ENCODE measurements at regions not wholly inside any gene's neighbourhood (a gene's known extent, or its start where the extent isn't known, plus 50 kb on each side); places are given as distances from the start of the nearest gene placed in this dataset.

DNA sequence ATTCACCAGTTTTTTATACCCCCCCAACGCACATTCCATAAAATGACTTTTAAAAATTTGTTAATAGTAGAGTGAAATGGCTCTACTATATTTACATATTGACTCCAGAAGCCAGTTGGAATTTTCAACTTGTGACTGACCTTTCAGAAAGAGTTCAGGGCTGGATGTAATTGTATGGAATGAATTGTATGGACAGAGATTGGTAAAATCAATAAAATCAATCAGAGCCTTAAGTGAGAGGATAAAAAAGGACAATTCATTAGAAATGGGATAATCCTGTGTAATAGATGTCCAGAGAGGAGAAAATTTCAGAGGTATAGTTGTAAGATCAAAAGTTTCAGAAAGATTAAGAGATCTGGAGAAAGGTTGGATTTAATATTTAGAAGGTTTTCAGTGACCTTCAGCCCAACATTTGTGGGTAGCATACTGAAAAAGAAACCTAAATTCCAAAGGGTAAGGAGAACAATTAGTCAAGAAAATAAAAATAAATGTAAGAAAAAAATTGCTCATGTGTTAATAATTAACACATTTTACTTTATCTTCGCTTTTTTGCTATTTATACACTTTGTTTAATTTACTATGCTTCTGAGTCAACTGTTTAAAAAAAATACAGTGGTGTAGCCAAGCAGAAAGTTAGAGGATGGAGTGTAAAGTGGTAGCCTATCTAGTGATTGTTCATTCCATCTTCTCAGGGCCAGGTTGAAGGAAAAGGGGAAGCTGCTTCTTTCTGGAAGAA lies 385.4 kb upstream of the TMEFF2 start:
- POLR2A ChIA-PET (ENCODE audit: partially characterized antibody), result no interaction called here
- Histone ChIP-seq H3K14ac (ENCODE audit: insufficient read length) (no peak overlapping the region), H3K79me2 (ENCODE audit: control insufficient read depth in 1 of 2, insufficient read depth in 2 of 2, low read length in 2 of 2) (no peaks in the 10 kb centered on the region), H2AFZ (ENCODE audit: low read length) (no peak overlapping the region), H3K27me3 (replicated peaks in 1 of 4; ENCODE audit: control insufficient read depth in 3 of 4, extremely low read depth in 1 of 4, insufficient read depth in 3 of 4, low read length in 3 of 4) (no peaks in the 10 kb centered on the region), H3K4me3 (ENCODE audit: extremely low read depth in 1 of 4, insufficient read depth in 2 of 4, low read depth in 3 of 4, low read length in 4 of 4) (no peak overlapping the region), H3K4ac (replicated peaks; ENCODE audit: insufficient read length, low read depth, low read length) (no peak overlapping the region), H3K23ac (ENCODE audit: insufficient read length) (no peak overlapping the region), H3K4me2 (ENCODE audit: insufficient read depth in 1 of 2, low read depth in 2 of 2, low read length in 2 of 2) (no peak overlapping the region), H2BK12ac (ENCODE audit: low read depth, low read length) (no peak overlapping the region), H2BK120ac (replicated peaks; ENCODE audit: low read depth, low read length) (no peak overlapping the region), H4K91ac (replicated peaks; ENCODE audit: insufficient read length, low read length) (no peak overlapping the region), H4K5ac (ENCODE audit: insufficient read length, low read depth, low read length) (no peak overlapping the region), H3K9me3 (ENCODE audit: insufficient read depth in 2 of 2, low read depth in 1 of 2, low read length in 1 of 2) (no peaks in the 10 kb centered on the region), H3K56ac (replicated peaks; ENCODE audit: insufficient read length, low read depth, low read length) (no peak overlapping the region), H3K79me1 (ENCODE audit: low read depth, low read length) (no peaks in the 10 kb centered on the region), H2BK5ac (ENCODE audit: low read depth, low read length) (no peak overlapping the region), H3K23me2 (ENCODE audit: low read depth, low read length) (no peaks in the 10 kb centered on the region), H2AK5ac (ENCODE audit: low read depth, low read length) (no peak overlapping the region), H4K8ac (ENCODE audit: extremely low read depth, insufficient read depth, low read length) (no peak overlapping the region), H3K36me3 (ENCODE audit: control insufficient read depth in 2 of 4, insufficient read depth in 4 of 4, low read length in 3 of 4) (no peaks in the 10 kb centered on the region), H3K27ac (ENCODE audit: low read depth, low read length) (no peak overlapping the region), H3K9ac (replicated peaks in 1 of 4; ENCODE audit: extremely low read depth in 1 of 4, low read depth in 3 of 4, low read length in 3 of 4) (no peak overlapping the region), H3K18ac (ENCODE audit: extremely low read depth, low read length) (no peak overlapping the region), H3K4me1 (replicated peaks in 1 of 4; ENCODE audit: control insufficient read depth in 3 of 4, insufficient read depth in 4 of 4, low read length in 3 of 4) (no peaks in the 10 kb centered on the region), H2BK20ac (ENCODE audit: low read length) (no peak overlapping the region), H4K20me1 (replicated peaks in 1 of 2; ENCODE audit: control insufficient read depth in 1 of 2, insufficient read depth in 2 of 2, low read length in 2 of 2) (no peaks in the 10 kb centered on the region), H2BK15ac (ENCODE audit: low read length) (no peak overlapping the region)
- DNase-seq (ENCODE audit: low read depth in 1 of 2, low spot score in 2 of 2), result no peak
- CTCF ChIA-PET (ENCODE audit: partially characterized antibody), result no interaction called here
- no peak for FAIRE-seq
- 85% methylated on average over 2 of the region's 2 CpGs; no CpG with 5 or more reads in 1 of the 2 experiments for WGBS, 2 experiments (ENCODE audit: extremely low coverage in 1 of 2, insufficient coverage in 1 of 2, insufficient read length in 1 of 2, insufficient replicate concordance in 2 of 2, low coverage in 1 of 2, low lambda C conversion rate in 2 of 2, missing lambda C conversion rate in 1 of 2)
- TF ChIP-seq SUZ12 (IDR thresholded peaks at IDR 0.05; ENCODE audit: low read length) (no peak), FOSL1 (IDR thresholded peaks at IDR 0.05; ENCODE audit: insufficient read depth, low read depth, low read length) (no peak), TEAD4 (IDR thresholded peaks at IDR 0.05; ENCODE audit: low read depth, low read length) (no peak), TAF1 (IDR thresholded peaks at IDR 0.05; ENCODE audit: low read depth, low read length) (no peak), CBX8 (IDR thresholded peaks at IDR 0.05; ENCODE audit: borderline replicate concordance, low read depth, low read length) (no peak), BCL11A (IDR thresholded peaks at IDR 0.05; ENCODE audit: low read depth in 2 of 2, low read length in 2 of 2) (no peak), SIX5 (IDR thresholded peaks at IDR 0.05; ENCODE audit: low read depth, low read length) (no peak), TAF7 (optimal IDR thresholded peaks at IDR 0.05; ENCODE audit: borderline replicate concordance, low read depth, low read length) (no peak), SP1 (IDR thresholded peaks at IDR 0.05; ENCODE audit: low read depth, low read length) (no peak), CTBP2 (IDR thresholded peaks at IDR 0.05; ENCODE audit: borderline replicate concordance, insufficient read depth, insufficient read length, low read length) (no peak), JUND (IDR thresholded peaks at IDR 0.05; ENCODE audit: low read length) (no peak)
- TF ChIP-seq, protein P1, sequence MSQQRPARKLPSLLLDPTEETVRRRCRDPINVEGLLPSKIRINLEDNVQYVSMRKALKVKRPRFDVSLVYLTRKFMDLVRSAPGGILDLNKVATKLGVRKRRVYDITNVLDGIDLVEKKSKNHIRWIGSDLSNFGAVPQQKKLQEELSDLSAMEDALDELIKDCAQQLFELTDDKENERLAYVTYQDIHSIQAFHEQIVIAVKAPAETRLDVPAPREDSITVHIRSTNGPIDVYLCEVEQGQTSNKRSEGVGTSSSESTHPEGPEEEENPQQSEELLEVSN (IDR thresholded peaks at IDR 0.05), result no peak
